ENCODE measurements at regions not wholly inside any gene's neighbourhood (a gene's known extent, or its start where the extent isn't known, plus 50 kb on each side); places are given as distances from the start of the nearest gene placed in this dataset.

GRCh38 chr20:22442318-22442717, 142.1 kb downstream of the FOXA2 start:
- H3K4me3 ChIP-seq (ENCODE audit: low read depth, low read length), result no peak overlapping the region
- no peak for DNase-seq (ENCODE audit: low read depth)
- TF ChIP-seq CTCF (IDR thresholded peaks at IDR 0.05; ENCODE audit: insufficient read depth, low read length), result no peak

GRCh38 chr20:22438926-22439325, 145.4 kb downstream of the FOXA2 start:
- TF ChIP-seq CTCF (IDR thresholded peaks at IDR 0.05; ENCODE audit: insufficient read depth, low read length), result peak; percentile 30
- H3K4me3 ChIP-seq (ENCODE audit: low read depth, low read length), result no peak overlapping the region
- DNase-seq (ENCODE audit: low read depth), result no peak

- no peak for DNase-seq (ENCODE audit: low read depth)
- H3K4me3 ChIP-seq (ENCODE audit: low read depth, low read length), result no peak overlapping the region
- TF ChIP-seq CTCF (IDR thresholded peaks at IDR 0.05; ENCODE audit: insufficient read depth, low read length), result no peak
These were observed 146.0 kb downstream of the FOXA2 start for GRCh38 chr20:22438346-22438745.

- no peak for TF ChIP-seq CTCF (IDR thresholded peaks at IDR 0.05; ENCODE audit: insufficient read depth, low read length)
- H3K4me3 ChIP-seq (ENCODE audit: low read depth, low read length), result no peak overlapping the region
- no peak for DNase-seq (ENCODE audit: low read depth)
These were observed 147.0 kb downstream of the FOXA2 start for GRCh38 chr20:22437354-22437753.

- DNase-seq (ENCODE audit: low read depth), result no peak
- no peak for TF ChIP-seq CTCF (IDR thresholded peaks at IDR 0.05; ENCODE audit: insufficient read depth, low read length)
- no peak overlapping the region for H3K4me3 ChIP-seq (ENCODE audit: low read depth, low read length)
These were observed 153.0 kb downstream of the FOXA2 start for GRCh38 chr20:22431419-22431818.

- TF ChIP-seq CTCF (IDR thresholded peaks at IDR 0.05; ENCODE audit: insufficient read depth, low read length), result no peak
These were observed 153.6 kb downstream of the FOXA2 start for GRCh38 chr20:22430746-22431168.

GRCh38 chr20:22430154-22430745, 154.1 kb downstream of the FOXA2 start:
- H3K4me3 ChIP-seq (ENCODE audit: low read depth, low read length), result no peak overlapping the region
- DNase-seq (ENCODE audit: low read depth), result no peak
- TF ChIP-seq CTCF (IDR thresholded peaks at IDR 0.05; ENCODE audit: insufficient read depth, low read length), result no peak

More at GRCh38 chr20:22430746-22431168, 153.6 kb downstream of the FOXA2 start:
- H3K4me3 ChIP-seq (ENCODE audit: low read depth, low read length), result no peak overlapping the region
- no peak for DNase-seq (ENCODE audit: low read depth)

Measured in fibroblast of the aortic adventitia (primary cell).